GM12891 (cell line): ENCODE measurements at regions not wholly inside any gene's neighbourhood (a gene's known extent, or its start where the extent isn't known, plus 50 kb on each side); places are given as distances from the start of the nearest gene placed in this dataset.

Source experiments
- POU2F2 ChIP-seq: IDR thresholded peaks from 2 replicates; pipeline ENCODE4 v1.6.1; 2011; ENCODE audit warnings: low read depth, mild to moderate bottlenecking, control low read depth, low read length, moderate library complexity
- TAF1 ChIP-seq: IDR thresholded peaks from 2 replicates; pipeline ENCODE4 v1.6.1; 2011; ENCODE audit warnings: low read depth, low read length, control low read depth

DNA sequence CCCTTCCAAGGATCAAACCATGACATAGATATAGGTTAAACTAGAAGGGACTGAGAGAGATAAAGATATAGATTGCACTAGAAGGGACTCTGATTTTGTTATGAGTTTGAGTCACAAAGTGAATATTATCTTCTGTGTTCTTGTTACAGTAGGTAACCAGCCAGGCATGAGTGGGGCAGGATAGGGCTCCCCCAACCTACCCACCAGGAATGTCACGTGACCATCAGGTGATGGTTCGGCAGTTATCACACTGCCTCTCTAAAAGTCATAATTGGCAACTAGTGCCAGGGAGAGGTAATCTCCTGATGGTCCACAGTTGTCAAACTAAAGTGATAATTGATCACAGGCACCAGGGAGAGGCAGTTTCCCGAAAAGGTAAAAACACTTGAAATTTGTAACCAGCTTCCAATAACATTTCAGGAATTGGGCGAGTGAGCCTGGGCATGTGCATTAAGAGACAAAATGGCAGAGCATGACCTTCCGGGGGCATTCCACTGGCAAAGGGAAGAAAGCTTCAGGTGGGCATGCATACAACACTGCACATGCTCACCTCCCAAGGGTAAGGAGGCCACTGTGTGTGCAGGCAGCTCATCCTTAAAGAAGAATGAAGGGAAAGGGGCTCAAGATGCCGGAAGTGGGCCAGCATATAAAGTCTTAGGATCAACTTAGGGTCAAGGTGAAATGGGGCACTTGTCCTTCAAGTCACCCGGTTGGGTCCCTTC lies 533.6 kb upstream of the HTR2C start:
- TF ChIP-seq TAF1 (no peak), POU2F2 (no peak)
